HG02588 (cell line): ENCODE measurements at regions not wholly inside any gene's neighbourhood (a gene's known extent, or its start where the extent isn't known, plus 50 kb on each side); places are given as distances from the start of the nearest gene placed in this dataset.

Source experiments
- ATAC-seq: cut with Tn5 transposase; IDR thresholded peaks from one replicate; pipeline ENCODE4 v1.9.1; 2021; ENCODE audit warnings: mild to moderate bottlenecking, moderate library complexity; ENCODE audit not compliant: unreplicated experiment

GRCh38 chr5:166486348-166486747, 1805.1 kb upstream of the WWC1 start:
- no peak for ATAC-seq

- no peak for ATAC-seq
Observed at GRCh38 chr5:166488560-166488959, 1802.9 kb upstream of the WWC1 start.

DNA sequence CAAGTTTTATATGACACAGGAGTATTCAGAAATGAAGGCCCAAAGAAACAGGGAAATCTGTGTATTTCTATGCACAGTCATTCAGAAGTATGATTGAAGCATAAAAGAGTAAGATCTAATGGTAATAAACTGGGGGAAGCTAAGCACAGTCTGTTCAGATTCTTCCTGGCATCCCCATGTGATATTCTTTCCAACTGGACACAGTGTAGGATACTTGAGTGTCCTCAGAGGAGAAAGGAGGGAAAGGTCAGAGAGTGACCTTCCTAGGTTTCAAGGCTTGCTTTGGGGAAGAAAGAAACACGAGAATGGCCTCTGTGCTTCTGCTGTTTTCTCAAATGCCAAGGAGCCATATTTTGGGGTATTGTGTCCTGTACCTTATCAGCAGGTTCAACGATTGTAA, 1798.4 kb upstream of the WWC1 start:
- no peak for ATAC-seq

DNA sequence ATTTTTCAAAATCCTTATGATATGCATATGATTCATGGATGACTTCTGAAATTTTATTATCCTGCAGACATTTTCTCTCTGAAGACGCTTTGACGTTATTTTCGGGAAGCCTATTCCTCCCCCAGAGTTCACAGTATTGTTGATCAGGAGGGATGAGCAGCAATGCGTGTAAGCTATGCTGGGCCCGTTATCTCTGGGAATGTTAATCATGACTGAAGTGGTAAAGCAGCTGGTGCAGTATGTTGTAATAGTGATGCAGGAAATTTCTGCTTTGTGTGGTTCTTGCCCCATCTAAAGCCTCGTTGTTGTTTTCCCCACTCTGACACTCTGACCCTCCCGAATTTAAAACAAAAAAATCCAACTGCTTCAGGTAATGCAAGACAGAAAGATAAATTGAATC, 1797.8 kb upstream of the WWC1 start:
- ATAC-seq: no peak

DNA sequence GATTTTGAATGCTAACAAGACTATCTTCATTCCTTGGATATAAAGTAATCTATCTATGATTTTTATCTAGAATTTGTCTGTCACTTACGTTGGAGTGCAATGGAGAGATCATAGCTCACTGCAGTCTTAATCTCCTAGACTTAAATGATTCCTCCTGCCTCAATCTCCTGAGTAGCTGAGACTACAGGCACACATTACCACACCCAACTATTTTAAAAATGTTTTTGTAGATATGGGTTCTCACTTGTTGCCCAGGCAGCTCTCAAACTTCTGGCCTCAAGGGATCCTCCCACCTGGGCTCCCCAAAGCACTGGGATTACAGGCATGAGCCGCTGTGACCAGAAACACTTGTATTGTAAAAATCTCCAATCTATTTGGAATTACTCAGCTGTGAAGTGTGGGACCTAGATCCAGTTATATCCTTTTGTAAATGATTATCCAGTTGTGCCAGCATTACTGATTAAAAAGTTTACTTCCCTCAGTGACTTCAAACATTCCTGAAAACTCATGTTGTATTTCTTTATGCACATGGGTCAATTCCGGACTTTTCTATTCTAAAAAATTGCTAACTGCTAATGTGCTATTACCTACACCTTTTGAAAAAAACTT, 1793.8 kb upstream of the WWC1 start:
- ATAC-seq: no peak

- ATAC-seq: no peak
Observed at GRCh38 chr5:166499447-166500240, 1791.8 kb upstream of the WWC1 start.

GRCh38 chr5:166503506-166503905, 1787.9 kb upstream of the WWC1 start:
- ATAC-seq: no peak

- ATAC-seq: no peak
Observed at GRCh38 chr5:166505067-166505466, 1786.4 kb upstream of the WWC1 start.

GRCh38 chr5:166505544-166505943, 1785.9 kb upstream of the WWC1 start:
- no peak for ATAC-seq

- ATAC-seq: no peak
Observed at GRCh38 chr5:166507810-166508425, 1783.5 kb upstream of the WWC1 start.

DNA sequence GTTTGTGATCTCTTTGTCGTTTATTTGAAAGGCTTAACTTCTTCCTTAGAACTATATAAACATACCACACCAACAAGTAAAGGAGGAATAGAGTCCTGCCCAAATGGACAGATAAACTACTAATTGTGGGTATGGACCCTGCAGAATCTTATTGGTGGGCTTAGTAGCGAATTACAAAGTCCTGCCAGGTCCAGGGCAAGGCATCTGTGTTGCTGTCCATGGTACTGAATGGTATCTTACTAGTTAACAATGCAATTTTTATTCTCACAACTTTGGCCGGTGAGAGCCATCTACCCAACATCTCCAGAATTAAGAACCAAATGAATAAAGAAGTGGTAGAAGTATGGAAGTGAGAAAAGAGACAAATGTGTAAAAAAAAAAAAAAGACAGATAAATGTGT, 1782.4 kb upstream of the WWC1 start:
- no peak for ATAC-seq

DNA sequence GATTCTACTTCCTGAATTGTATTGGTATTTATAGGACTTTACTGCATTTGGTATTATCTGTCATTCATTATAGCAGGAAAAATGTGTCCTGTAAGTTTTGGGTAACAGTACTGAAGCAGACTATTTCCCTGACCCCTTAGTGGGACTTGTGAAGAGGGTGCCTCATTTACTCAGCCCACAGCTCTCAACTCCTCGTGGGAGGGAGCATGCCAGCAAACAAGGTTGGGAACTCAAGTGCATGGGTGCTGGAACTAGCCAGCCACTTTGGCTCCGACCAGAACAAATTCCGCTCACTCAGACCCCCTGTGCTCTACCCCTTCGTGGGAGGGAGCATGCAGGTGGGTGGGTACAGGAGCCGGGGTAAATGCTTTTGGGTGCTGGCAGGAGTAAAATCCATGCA, 1773.5 kb upstream of the WWC1 start:
- ATAC-seq: no peak

- no peak for ATAC-seq
Observed at GRCh38 chr5:166523206-166523605, 1768.2 kb upstream of the WWC1 start.

DNA sequence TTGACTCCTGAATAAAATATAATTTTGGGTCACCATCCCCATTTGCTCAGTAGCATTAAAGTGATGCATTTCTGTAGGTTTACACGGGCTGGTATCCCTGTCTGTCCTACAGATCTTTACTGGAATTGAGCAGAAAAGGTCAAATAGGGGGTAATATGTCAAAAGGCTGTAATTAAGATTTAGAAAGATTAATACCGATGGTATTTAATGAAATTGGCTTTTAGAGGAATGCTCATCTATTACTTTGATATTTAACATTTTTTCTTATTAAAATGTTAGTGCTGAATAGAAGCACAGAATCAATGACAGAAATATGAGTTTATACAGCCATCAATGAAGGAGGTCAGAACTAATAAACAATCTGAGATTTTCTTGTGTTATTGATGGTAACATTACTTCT, 1762.2 kb upstream of the WWC1 start:
- ATAC-seq: no peak

DNA sequence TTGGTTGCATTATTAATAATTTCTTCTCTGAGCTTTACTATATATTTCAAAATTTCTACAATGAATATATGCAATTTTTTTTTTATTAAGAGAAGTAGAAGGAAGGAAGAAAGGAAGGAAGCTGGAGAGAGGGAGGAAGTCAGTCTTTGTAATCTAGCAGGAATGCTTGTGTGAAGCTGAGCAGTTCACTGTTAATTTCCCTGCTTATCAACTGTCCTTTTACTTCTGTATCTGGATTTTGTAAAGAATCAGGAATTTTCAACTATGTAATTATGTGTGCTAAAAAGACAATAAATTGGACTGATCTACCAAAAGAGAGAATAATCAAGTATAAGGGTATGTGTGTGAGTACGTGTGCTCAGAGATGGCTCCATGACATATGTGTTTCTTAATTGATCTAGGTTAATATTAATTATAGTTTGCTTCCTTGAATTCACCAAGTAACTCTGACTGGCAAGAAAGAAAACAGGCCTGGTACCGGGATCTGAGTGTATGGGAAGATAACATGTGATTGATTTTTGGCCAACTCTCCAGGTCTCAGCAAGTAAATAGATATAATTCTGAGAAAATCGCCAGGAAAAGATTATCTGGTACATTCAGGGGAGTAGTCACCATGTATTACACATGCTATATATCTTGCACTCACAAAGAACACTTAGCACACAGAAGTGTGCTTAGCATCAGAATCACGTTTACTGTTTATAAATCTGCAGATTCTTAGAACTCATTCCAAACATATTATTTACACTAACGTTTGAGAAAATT, 1758.8 kb upstream of the WWC1 start:
- no peak for ATAC-seq

DNA sequence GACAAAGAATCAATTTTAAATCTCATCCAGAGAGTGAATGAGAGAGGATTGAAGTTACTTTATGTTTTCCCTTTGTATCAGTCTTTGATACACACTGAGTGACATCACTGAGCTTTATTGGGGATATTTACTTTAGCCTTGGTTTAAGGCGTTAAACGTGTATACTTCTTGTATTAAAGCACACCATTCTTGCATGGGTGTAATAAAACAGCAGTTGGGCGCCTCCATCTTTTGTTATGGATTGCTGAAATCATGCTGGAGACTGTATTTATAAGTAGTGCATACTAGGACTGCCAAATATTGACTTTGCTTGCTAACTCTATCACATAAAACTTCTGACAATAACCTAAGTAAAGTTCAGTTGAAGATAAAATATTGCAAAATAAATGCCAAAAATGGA, 1755.8 kb upstream of the WWC1 start:
- no peak for ATAC-seq

DNA sequence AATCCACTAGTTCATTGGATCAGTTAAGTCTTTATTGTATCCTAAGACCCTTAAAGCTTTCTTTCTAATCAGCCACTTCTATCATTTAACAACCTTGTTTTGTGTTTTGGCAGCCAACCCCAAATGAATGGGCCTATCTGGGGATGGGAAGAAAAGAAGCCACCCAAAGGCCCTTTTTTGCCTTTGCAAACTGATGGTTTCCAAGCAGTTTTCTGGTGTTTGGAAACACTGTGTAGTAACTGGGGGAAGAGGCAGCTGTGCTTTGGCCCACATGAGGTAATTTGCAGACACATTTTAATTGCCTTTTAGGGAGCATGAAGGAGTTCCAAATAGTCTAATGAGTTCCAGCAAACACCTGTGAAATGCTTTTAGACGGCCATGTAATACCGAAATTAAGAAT, 1751.3 kb upstream of the WWC1 start:
- ATAC-seq: no peak

- no peak for ATAC-seq
Observed at GRCh38 chr5:166551384-166551783, 1740.1 kb upstream of the WWC1 start.

- no peak for ATAC-seq
Observed at GRCh38 chr5:166553778-166554177, 1737.7 kb upstream of the WWC1 start.

DNA sequence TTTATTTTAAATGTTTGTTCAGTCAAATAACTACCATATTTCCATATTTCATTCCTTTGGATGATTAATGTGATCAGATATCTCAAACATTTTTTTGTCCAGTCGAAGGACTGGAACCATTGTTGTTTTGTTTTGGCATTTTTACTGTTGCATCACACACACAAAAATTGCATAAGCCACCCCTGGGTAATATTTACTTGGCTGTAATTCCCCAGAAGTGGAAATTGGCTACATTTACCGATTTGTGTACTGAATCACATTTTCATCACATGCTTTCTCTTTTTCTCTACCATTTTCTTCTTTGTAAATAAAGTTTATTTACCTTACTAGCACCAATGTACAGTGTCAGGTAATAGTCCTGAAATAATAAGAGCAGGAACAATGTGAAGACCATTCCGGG, 1729.7 kb upstream of the WWC1 start:
- no peak for ATAC-seq

DNA sequence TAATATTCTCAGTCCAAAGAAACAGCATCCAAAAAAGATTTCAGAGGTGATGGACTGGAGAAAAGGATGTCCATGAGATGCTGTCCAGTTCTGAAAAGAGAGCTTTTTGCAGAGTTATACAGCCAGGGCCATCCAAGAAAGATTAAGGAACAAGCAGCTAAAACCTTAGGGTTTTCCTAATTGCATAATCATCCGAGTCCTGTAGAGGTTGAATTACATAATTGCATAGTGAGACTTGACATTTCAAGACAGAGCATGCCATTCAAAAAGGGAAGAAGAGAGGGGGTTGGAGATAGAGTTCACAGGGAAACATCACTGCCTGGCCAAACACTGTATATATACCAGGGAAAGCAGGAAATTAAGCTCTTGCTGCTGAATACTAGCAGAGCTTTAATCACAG, 1729.2 kb upstream of the WWC1 start:
- no peak for ATAC-seq

GRCh38 chr5:166566725-166567124, 1724.7 kb upstream of the WWC1 start:
- no peak for ATAC-seq
